ENCODE measurements at regions not wholly inside any gene's neighbourhood (a gene's known extent, or its start where the extent isn't known, plus 50 kb on each side); places are given as distances from the start of the nearest gene placed in this dataset.

GRCh38 chr4:159655547-159655946 lies 552.7 kb downstream of the RAPGEF2 start:
- WGBS, 2 donors: 39 to 66% methylated on average over 1 of the region's 1 CpG
- no peak for TF ChIP-seq CTCF (IDR thresholded peaks at IDR 0.05)
- no peak for TF ChIP-seq POLR2A (IDR thresholded peaks at IDR 0.05)

GRCh38 chr4:159669094-159669493 lies 566.2 kb downstream of the RAPGEF2 start:
- WGBS, 2 donors: 73 to 88% methylated on average over 4 of the region's 4 CpGs
- DNase-seq (ENCODE audit: low spot score in 2 of 2): no peak
- intact Hi-C loops (cut with DNase I; ENCODE audit: low total_unique reads): no loop called here
- H3K4me3 ChIP-seq (ENCODE audit: low read depth, poor library complexity, severe bottlenecking): no peak overlapping the region
- TF ChIP-seq CTCF (IDR thresholded peaks at IDR 0.05) (no peak), POLR2A (IDR thresholded peaks at IDR 0.05) (no peak)

More at GRCh38 chr4:159655547-159655946, 552.7 kb downstream of the RAPGEF2 start:
- DNase-seq (ENCODE audit: low spot score in 2 of 2): no peak
- no peak overlapping the region for H3K4me3 ChIP-seq (ENCODE audit: low read depth, poor library complexity, severe bottlenecking)
- intact Hi-C loops (cut with DNase I; ENCODE audit: low total_unique reads): no loop called here

GRCh38 chr4:159673221-159673620 lies 570.3 kb downstream of the RAPGEF2 start:
- no peak for TF ChIP-seq POLR2A (IDR thresholded peaks at IDR 0.05)
- TF ChIP-seq CTCF (IDR thresholded peaks at IDR 0.05): no peak
- no peak for DNase-seq (ENCODE audit: low spot score in 2 of 2)
- WGBS, 2 donors: 37 to 64% methylated on average over 2 of the region's 2 CpGs
- intact Hi-C loops (cut with DNase I; ENCODE audit: low total_unique reads): no loop called here
- no peak overlapping the region for H3K4me3 ChIP-seq (ENCODE audit: low read depth, poor library complexity, severe bottlenecking)

GRCh38 chr4:159674241-159674640 lies 571.4 kb downstream of the RAPGEF2 start:
- TF ChIP-seq CTCF (IDR thresholded peaks at IDR 0.05) (no peak), POLR2A (IDR thresholded peaks at IDR 0.05) (no peak)
- no peak for DNase-seq (ENCODE audit: low spot score in 2 of 2)
- WGBS, 2 donors: 90 to 91% methylated on average over 7 to 8 of the region's 8 CpGs
- H3K4me3 ChIP-seq (ENCODE audit: low read depth, poor library complexity, severe bottlenecking): no peak overlapping the region
- intact Hi-C loops (cut with DNase I; ENCODE audit: low total_unique reads): no loop called here

GRCh38 chr4:159677521-159677920 lies 574.6 kb downstream of the RAPGEF2 start:
- 23 to 26% methylated on average over 1 of the region's 1 CpG for WGBS, 2 donors
- intact Hi-C loops (cut with DNase I; ENCODE audit: low total_unique reads): no loop called here
- DNase-seq (ENCODE audit: low spot score in 2 of 2): no peak
- H3K4me3 ChIP-seq (ENCODE audit: low read depth, poor library complexity, severe bottlenecking): no peak overlapping the region
- TF ChIP-seq POLR2A (IDR thresholded peaks at IDR 0.05) (no peak), CTCF (IDR thresholded peaks at IDR 0.05) (no peak)

GRCh38 chr4:159682996-159683395 lies 580.1 kb downstream of the RAPGEF2 start:
- intact Hi-C loops (cut with DNase I; ENCODE audit: low total_unique reads): no loop called here
- WGBS, 2 donors: 90% methylated on average over 4 of the region's 4 CpGs
- no peak overlapping the region for H3K4me3 ChIP-seq (ENCODE audit: low read depth, poor library complexity, severe bottlenecking)
- no peak for TF ChIP-seq POLR2A (IDR thresholded peaks at IDR 0.05)
- TF ChIP-seq CTCF (IDR thresholded peaks at IDR 0.05): no peak
- no peak for DNase-seq (ENCODE audit: low spot score in 2 of 2)

All from lower leg skin (tissue), 4 donors.